Right ventricle myocardium superior (tissue), 1 donor: ENCODE measurements at regions not wholly inside any gene's neighbourhood (a gene's known extent, or its start where the extent isn't known, plus 50 kb on each side); places are given as distances from the start of the nearest gene placed in this dataset.

ENCODE experiments used
- ATAC-seq: fragments of 200-7000 bp; cut with Tn5 transposase; one replicate; pipeline ENCODE4 v1.9.1; 2020; ENCODE audit warnings: mild to moderate bottlenecking; ENCODE audit not compliant: poor library complexity
- DNase-seq: peaks from one replicate; pipeline ENCODE4 v3.0.0-alpha.2; 2020
- intact Hi-C: fragments of 100-400 bp; cut with DNase I; formaldehyde crosslinking; loops from one replicate; pipeline ENCODE4 v1.11.2; 2022
- donor health status: DM: no; HTN: yes; CAD: no; lungs with severe emphysema.

DNA sequence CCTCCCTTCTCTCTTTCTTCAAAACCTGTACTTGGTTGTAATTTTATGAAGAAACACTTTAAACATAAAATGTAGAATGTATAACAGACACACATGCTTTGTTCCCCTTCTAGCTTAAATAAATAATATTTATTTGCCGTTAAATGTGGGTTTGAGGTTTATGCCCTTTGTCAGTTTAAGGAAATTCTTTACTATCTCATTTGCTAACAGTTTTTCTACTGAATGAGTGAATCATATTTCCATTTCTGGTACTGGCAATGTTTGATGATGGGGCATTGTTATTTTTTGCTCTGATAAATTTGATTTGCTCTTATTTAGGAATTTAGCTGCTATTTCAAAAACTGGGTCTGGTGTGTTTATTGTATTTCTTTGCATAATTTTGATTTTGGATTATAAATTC lies 555.6 kb downstream of the CCDC85A start:
- DNase-seq: no peak
- intact Hi-C loops: no loop called here
- no peak for ATAC-seq

DNA sequence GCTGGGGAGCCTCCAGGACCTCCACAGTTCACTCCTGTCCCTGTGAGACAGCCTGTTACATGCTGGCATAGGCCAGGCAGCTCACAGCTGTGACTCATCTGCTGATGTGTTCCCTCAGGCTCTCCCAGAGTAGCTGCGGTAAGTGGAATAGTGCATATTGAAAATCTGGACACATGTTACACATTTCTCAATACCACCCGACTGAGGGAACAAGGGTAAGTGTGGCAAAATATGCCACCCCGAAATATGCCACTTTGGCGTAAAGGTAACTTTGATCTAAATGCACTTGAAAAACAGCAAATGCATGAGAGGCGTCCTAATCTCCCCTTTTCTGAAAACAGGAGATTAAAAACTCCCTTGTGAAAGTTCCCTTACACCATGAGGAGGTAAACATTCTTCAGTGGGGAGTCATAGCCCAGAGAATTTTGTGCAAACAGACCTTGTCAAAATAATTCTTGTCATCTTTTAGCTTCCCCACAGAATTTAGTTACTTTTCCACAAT lies 557.9 kb downstream of the CCDC85A start:
- peak; percentile 58 for ATAC-seq
- DNase-seq: peak; percentile 42
- intact Hi-C loops: no loop called here

DNA sequence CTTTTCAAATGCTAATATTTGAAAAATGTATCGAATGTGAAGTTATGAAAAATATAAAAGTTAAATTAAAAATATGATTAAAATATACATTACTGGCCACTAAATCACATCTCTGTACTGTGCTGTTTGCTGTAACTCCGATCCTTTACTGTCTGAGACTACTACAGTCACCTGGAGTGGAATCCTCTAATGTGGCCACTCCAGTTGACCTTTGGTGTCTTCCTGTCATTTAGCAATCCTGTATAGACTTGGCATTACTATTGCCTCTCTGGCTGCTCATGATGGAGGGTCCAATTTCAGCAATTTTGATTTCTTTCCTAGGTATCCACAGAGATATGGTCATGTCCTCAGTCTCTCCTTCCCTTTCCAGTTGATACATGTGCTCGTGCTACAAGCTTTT lies 560.0 kb downstream of the CCDC85A start:
- DNase-seq (no peak), ATAC-seq (no peak)
- intact Hi-C loops: no loop called here

- intact Hi-C loops: no loop called here
- peak; percentile 45 for ATAC-seq
- DNase-seq: no peak
These were observed 565.5 kb downstream of the CCDC85A start for GRCh38 chr2:56749152-56749752.

DNA sequence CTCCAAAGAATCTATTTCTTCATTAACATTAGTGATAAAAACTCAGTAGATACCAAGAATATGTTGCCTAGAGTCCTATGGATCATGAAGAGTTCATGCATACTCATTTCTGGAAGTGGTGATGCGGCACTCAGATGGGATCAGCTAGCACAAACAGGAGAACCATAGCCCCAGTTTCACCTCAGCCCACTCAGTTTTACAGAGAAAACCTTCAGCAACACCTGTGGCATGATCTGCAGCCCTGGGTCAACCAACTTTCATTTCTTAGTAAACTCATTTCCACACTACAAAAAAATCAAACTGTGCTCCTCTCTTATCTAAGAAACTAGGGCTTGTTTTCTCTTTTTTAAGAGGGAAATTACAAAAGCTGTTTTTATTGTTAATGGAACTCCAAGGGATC lies 569.4 kb downstream of the CCDC85A start:
- ATAC-seq (no peak), DNase-seq (no peak)
- intact Hi-C loops: loop anchor here (5.0 kb wide), 1 partner anchor 571 kb away; the partner anchor contains the start of gene CCDC85A

DNA sequence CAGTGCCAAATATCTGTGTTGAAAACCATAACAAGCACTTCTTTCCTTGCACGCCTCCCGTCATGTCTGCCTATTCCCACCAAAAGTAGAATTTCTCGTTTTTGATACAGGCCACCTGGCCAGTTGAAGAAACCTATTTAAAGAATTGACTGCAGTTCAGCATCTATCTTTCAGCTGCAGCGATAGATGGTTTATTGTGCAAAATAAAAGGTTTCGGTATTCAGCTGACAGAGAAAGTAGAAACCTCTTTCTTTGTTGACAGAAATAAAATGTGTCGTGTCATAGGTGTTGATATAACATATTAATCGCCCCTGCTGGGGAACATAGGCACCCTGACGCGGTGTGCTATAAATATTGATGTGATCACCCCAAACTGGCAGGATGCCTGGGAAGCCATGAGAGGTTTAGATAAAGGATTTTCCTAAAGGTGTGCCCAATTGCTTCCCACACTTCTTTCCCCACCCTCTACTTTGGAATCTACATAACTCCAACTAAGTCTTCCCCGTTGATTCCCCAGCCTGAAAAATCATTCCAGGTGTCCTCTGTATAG lies 570.4 kb downstream of the CCDC85A start:
- DNase-seq (peak; percentile 56), ATAC-seq (peak; percentile 96)
- intact Hi-C loops: loop anchor here (5.0 kb wide), 1 partner anchor 572 kb away; the partner anchor contains the start of gene CCDC85A

DNA sequence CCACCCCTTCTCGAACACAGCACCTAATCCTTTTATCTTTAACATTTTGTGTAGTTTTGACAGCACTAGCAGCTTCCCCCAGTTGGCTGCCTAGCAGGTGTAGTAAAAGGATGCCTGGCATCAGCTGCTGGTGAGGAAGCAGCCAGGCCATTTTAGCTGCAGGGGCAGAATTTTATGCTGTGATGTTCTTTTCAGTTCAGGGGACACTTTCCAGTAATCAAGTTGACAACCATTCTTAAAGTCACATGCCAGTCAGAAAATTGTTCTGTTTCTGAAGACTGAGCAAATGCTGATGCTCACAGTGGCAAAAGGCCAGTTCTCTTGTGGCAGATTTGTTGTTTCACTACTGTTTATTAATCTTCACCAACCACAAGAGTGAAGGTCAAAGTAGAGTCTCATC lies 570.8 kb downstream of the CCDC85A start:
- DNase-seq (no peak), ATAC-seq (peak; percentile 66)
- intact Hi-C loops: loop anchor here (5.0 kb wide), 1 partner anchor 572 kb away; the partner anchor contains the start of gene CCDC85A

DNA sequence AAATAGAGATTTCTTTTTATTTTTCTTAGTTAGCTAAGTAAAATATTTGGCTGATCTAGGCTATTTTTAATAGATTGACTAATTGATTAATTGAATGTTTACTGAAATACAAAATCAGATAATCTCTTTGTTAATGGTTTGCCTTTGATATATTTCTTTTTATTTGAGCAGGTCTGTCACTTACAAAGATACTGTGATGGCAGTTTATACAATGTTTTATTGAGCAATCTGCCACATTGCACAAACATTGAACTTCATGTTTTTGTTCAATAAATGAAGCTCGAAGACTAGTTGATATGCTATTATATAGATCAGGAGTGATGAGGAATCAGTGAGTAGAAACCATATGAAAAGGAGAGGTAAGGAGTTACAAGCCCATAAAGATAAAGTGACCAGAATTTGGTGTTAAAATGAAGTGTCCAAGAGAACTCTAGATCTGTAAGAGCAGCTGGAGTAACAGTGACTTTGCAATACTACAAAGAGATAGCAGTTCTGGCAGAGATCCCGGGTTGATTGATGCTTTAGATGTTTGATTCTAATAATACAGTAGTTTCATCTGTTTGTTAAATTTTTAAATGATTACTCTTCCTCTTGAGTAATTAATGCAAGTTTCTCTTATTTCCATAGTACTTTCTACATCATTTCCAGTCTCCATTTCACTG lies 574.2 kb downstream of the CCDC85A start:
- ATAC-seq (no peak), DNase-seq (no peak)
- intact Hi-C loops: no loop called here

DNA sequence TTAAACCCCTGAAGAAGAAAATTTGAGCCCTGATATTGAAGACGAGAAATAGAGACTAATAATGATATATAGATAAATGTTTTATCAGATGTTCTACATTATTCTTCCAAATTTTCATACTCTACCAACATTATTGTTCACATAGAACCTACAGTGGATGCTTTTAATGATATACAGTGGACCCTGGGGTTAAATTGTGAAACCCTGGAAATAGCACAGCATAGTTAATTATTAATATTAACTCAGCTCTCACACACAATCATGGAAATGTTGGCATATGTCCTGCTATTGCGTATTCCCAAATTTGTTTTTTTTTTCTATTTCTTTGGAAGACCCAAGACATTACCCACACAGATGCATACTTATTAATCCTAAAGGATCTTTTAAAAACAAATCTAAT lies 579.9 kb downstream of the CCDC85A start:
- intact Hi-C loops: no loop called here
- DNase-seq (no peak), ATAC-seq (no peak)

- ATAC-seq (no peak), DNase-seq (no peak)
- intact Hi-C loops: no loop called here
These were observed 585.2 kb downstream of the CCDC85A start for GRCh38 chr2:56768973-56769372.

- ATAC-seq: no peak
- intact Hi-C loops: no loop called here
These were observed 586.7 kb downstream of the CCDC85A start for GRCh38 chr2:56770490-56770889.

DNA sequence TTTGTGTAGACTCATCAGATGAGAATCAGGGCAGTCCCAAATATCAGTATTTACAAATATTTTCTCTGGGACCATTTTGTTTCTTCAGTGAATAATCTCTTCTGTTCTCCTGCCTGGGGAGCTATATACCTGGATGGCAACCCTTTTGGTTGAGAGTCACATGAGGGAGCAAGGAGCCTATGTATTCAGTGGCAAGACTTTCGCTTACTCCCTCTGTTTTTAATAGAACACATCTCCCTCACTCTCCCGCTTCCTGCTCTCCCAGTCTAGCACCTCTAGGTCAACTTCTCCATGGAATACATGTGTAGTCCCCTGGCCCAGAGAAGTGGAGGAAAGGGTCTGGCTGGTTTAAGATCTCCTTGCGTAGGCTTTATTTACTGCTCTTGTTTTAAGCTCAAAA lies 600.3 kb downstream of the CCDC85A start:
- DNase-seq: no peak
- intact Hi-C loops: no loop called here
- ATAC-seq: no peak

More at GRCh38 chr2:56770490-56770889, 586.7 kb downstream of the CCDC85A start:
- DNase-seq: no peak

- ATAC-seq (no peak), DNase-seq (no peak)
- intact Hi-C loops: no loop called here
These were observed 617.4 kb downstream of the CCDC85A start for GRCh38 chr2:56801214-56801613.

GRCh38 chr2:56801770-56802169 lies 618.0 kb downstream of the CCDC85A start:
- ATAC-seq (no peak), DNase-seq (no peak)
- intact Hi-C loops: no loop called here

DNA sequence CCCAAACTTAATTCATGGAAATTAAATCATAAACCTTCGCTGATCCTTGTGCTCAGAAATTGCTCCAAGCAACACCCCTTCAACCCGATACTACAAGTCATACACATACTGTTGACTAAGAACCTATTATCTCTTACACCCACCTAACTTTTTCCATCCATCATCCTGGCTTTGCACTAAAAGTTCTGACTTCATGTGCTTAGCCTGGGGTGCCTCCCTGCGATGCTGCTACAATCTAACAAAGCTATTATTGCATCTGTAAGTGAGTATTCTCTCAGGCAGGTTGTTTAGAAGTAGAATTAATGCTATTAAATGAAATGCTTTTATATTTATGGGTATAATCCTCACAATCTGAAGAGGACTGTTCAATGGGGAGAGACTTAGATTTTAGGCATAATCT lies 619.8 kb downstream of the CCDC85A start:
- ATAC-seq: no peak
- intact Hi-C loops: no loop called here
- DNase-seq: no peak

DNA sequence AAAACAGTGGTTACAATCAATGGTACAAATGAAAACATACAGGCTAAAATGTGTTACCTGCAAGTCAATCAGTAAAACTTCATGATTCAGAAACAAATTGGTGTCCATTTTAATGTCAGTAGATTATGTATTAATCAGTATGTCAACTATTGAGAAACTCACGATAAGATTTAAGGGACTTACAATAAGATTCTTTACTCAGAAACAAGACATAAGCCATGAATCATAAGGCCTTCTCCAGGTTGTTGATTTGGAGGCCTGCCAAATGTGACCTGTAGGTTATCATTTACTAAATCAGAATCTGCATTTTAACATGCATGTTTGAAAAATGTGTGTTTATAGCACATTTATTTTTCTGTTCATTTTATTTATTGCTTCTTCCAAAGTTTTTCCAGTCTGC lies 623.1 kb downstream of the CCDC85A start:
- DNase-seq: no peak
- intact Hi-C loops: no loop called here
- no peak for ATAC-seq

- ATAC-seq: no peak
- intact Hi-C loops: no loop called here
- no peak for DNase-seq
These were observed 624.1 kb downstream of the CCDC85A start for GRCh38 chr2:56807861-56808260.

DNA sequence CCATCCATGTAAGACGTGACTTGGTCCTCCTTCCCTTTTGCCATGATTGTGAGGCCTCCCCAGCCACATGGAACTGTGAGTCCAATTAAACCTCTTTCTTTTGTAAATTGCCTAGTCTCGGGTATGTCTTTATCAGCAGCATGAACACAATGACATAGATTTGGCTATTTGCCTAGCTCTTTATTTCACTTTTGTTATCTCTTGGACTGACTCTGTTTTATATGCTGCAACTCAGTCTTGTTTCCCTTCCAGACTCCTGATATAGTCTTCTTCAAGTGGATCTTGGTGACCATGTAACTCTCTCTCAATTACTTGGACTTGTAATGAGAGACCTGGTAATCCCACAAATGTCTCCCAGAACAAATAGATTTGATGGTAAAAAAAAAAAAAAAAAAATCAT lies 627.6 kb downstream of the CCDC85A start:
- ATAC-seq (no peak), DNase-seq (no peak)
- intact Hi-C loops: no loop called here

DNA sequence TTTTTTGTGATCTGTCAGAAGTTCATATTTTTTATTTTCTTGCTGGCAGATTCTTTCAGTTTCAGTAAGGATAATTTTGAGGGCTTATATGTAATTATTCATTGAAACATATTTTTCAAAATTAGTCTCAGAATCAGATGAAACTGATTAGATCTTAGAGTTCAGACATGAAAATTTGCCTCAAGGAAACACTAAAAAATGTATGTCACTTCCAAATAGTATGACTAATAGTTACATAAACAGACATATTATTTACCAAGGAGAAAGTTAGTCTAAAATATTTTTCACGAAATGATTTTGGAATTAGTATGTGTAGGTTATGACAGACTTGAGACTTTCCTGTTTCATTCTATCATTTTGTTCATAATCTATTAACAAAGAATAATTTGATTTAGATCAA lies 628.6 kb downstream of the CCDC85A start:
- ATAC-seq (no peak), DNase-seq (no peak)
- intact Hi-C loops: no loop called here

GRCh38 chr2:56813490-56813889 lies 629.7 kb downstream of the CCDC85A start:
- intact Hi-C loops: no loop called here
- no peak for DNase-seq
- no peak for ATAC-seq
